ENCODE measurements at regions not wholly inside any gene's neighbourhood (a gene's known extent, or its start where the extent isn't known, plus 50 kb on each side); places are given as distances from the start of the nearest gene placed in this dataset.
"Not testable (repeated sequence)": the region's sequence is repeated elsewhere in the genome, so short reads cannot be mapped to it uniquely, and the experiment has no call there.

GRCh38 chr10:33052915-33053810 lies 95.1 kb upstream of the ITGB1 start:
- DNase-seq (no peak), ATAC-seq (replicated peaks in 1 of 2) (no peak)
- Mint-ChIP-seq H3K4me1 (ENCODE audit: low read depth) (no peaks in the 10 kb centered on the region), H3K27me3 (ENCODE audit: low read depth) (peaks cover 38% of the 10 kb centered on the region), H3K9me3 (peaks cover 0 to 2% of the 10 kb centered on the region in 2 donors), H3K36me3 (ENCODE audit: insufficient read depth in 2 of 2) (no peaks in the 10 kb centered on the region), H3K27ac (no peak overlapping the region), H3K4me3 (no peak overlapping the region)

- no peak overlapping the region for H3K27ac Mint-ChIP-seq
- peaks cover 38% of the 10 kb centered on the region for H3K27me3 Mint-ChIP-seq (ENCODE audit: low read depth)
- H3K36me3 Mint-ChIP-seq (ENCODE audit: insufficient read depth in 2 of 2) = no peaks in the 10 kb centered on the region
- no peak for ATAC-seq (replicated peaks in 1 of 2)
- peaks cover 0 to 2% of the 10 kb centered on the region in 2 donors for H3K9me3 Mint-ChIP-seq
- DNase-seq = no peak
- no peaks in the 10 kb centered on the region for H3K4me1 Mint-ChIP-seq (ENCODE audit: low read depth)
- no peak overlapping the region for H3K4me3 Mint-ChIP-seq
These were observed 94.3 kb upstream of the ITGB1 start for GRCh38 chr10:33052263-33052875.

- H3K4me1 Mint-ChIP-seq (ENCODE audit: low read depth); H3K9me3 Mint-ChIP-seq; H3K36me3 Mint-ChIP-seq (ENCODE audit: insufficient read depth in 2 of 2); ATAC-seq (replicated peaks in 1 of 2): not testable (repeated sequence)
- peak; percentile 5 to 6 for DNase-seq
- H3K4me3 Mint-ChIP-seq = peak overlapping the region; percentile 79 to 84
- peaks cover 20% of the 10 kb centered on the region for H3K27me3 Mint-ChIP-seq (ENCODE audit: low read depth)
- peak overlapping the region; percentile 87 for H3K27ac Mint-ChIP-seq
These were observed 92.2 kb upstream of the ITGB1 start for GRCh38 chr10:33049963-33050920.

- H3K27ac Mint-ChIP-seq = no peak overlapping the region
- H3K27me3 Mint-ChIP-seq (ENCODE audit: low read depth) = peaks cover 14% of the 10 kb centered on the region
- peaks cover 0 to 2% of the 10 kb centered on the region in 2 donors for H3K9me3 Mint-ChIP-seq
- H3K36me3 Mint-ChIP-seq (ENCODE audit: insufficient read depth in 2 of 2) = no peaks in the 10 kb centered on the region
- ATAC-seq (replicated peaks in 1 of 2) (no peak), DNase-seq (no peak)
- no peak overlapping the region for H3K4me3 Mint-ChIP-seq
- no peaks in the 10 kb centered on the region for H3K4me1 Mint-ChIP-seq (ENCODE audit: low read depth)
These were observed 90.2 kb upstream of the ITGB1 start for GRCh38 chr10:33048223-33048622.

GRCh38 chr10:33047655-33048054 lies 89.6 kb upstream of the ITGB1 start:
- H3K27me3 Mint-ChIP-seq (ENCODE audit: low read depth) = peaks cover 12% of the 10 kb centered on the region
- H3K4me3 Mint-ChIP-seq = no peak overlapping the region
- H3K36me3 Mint-ChIP-seq (ENCODE audit: insufficient read depth in 2 of 2) = no peaks in the 10 kb centered on the region
- DNase-seq (no peak), ATAC-seq (replicated peaks in 1 of 2) (no peak)
- H3K9me3 Mint-ChIP-seq = peaks cover 0 to 2% of the 10 kb centered on the region in 2 donors
- no peak overlapping the region for H3K27ac Mint-ChIP-seq
- H3K4me1 Mint-ChIP-seq (ENCODE audit: low read depth) = no peaks in the 10 kb centered on the region

- H3K9me3 Mint-ChIP-seq = peaks cover 0 to 2% of the 10 kb centered on the region in 2 donors
- ATAC-seq (replicated peaks in 1 of 2) (peak; percentile 62 to 65), DNase-seq (no peak)
- no peaks in the 10 kb centered on the region for H3K36me3 Mint-ChIP-seq (ENCODE audit: insufficient read depth in 2 of 2)
- H3K4me1 Mint-ChIP-seq (ENCODE audit: low read depth) = no peaks in the 10 kb centered on the region
- peaks cover 12% of the 10 kb centered on the region for H3K27me3 Mint-ChIP-seq (ENCODE audit: low read depth)
- no peak overlapping the region for H3K27ac Mint-ChIP-seq
- no peak overlapping the region for H3K4me3 Mint-ChIP-seq
These were observed 88.8 kb upstream of the ITGB1 start for GRCh38 chr10:33046792-33047191.

GRCh38 chr10:33045421-33045820 lies 87.4 kb upstream of the ITGB1 start:
- Mint-ChIP-seq H3K27ac (no peak overlapping the region), H3K36me3 (ENCODE audit: insufficient read depth in 2 of 2) (no peaks in the 10 kb centered on the region), H3K9me3 (peaks cover 0 to 1% of the 10 kb centered on the region in 2 donors), H3K4me1 (ENCODE audit: low read depth) (no peaks in the 10 kb centered on the region), H3K4me3 (no peak overlapping the region), H3K27me3 (ENCODE audit: low read depth) (peaks cover 12% of the 10 kb centered on the region)
- DNase-seq (no peak), ATAC-seq (replicated peaks in 1 of 2) (no peak)

- DNase-seq (no peak), ATAC-seq (replicated peaks in 1 of 2) (no peak)
- Mint-ChIP-seq H3K36me3 (ENCODE audit: insufficient read depth in 2 of 2) (no peaks in the 10 kb centered on the region), H3K27me3 (ENCODE audit: low read depth) (peaks cover 12% of the 10 kb centered on the region), H3K9me3 (no peaks in the 10 kb centered on the region), H3K27ac (no peak overlapping the region), H3K4me3 (no peak overlapping the region), H3K4me1 (ENCODE audit: low read depth) (no peaks in the 10 kb centered on the region)
These were observed 84.5 kb upstream of the ITGB1 start for GRCh38 chr10:33042565-33042964.

- H3K9me3 Mint-ChIP-seq = no peaks in the 10 kb centered on the region
- H3K36me3 Mint-ChIP-seq (ENCODE audit: insufficient read depth in 2 of 2) = no peaks in the 10 kb centered on the region
- H3K4me3 Mint-ChIP-seq = no peak overlapping the region
- ATAC-seq (replicated peaks in 1 of 2) (no peak), DNase-seq (no peak)
- H3K27me3 Mint-ChIP-seq (ENCODE audit: low read depth) = peaks cover 12% of the 10 kb centered on the region
- no peak overlapping the region for H3K27ac Mint-ChIP-seq
- no peaks in the 10 kb centered on the region for H3K4me1 Mint-ChIP-seq (ENCODE audit: low read depth)
These were observed 83.9 kb upstream of the ITGB1 start for GRCh38 chr10:33041783-33042437.

- no peaks in the 10 kb centered on the region for H3K36me3 Mint-ChIP-seq (ENCODE audit: insufficient read depth in 2 of 2)
- H3K9me3 Mint-ChIP-seq = no peaks in the 10 kb centered on the region
- ATAC-seq (replicated peaks in 1 of 2) = no peak
These were observed 82.4 kb upstream of the ITGB1 start for GRCh38 chr10:33040436-33040835.

GRCh38 chr10:33039181-33039580 lies 81.2 kb upstream of the ITGB1 start:
- ATAC-seq (replicated peaks in 1 of 2) (no peak), DNase-seq (no peak)
- Mint-ChIP-seq H3K4me1 (ENCODE audit: low read depth) (no peaks in the 10 kb centered on the region), H3K27me3 (ENCODE audit: low read depth) (peaks cover 7% of the 10 kb centered on the region), H3K36me3 (ENCODE audit: insufficient read depth in 2 of 2) (no peaks in the 10 kb centered on the region), H3K4me3 (no peak overlapping the region), H3K9me3 (no peaks in the 10 kb centered on the region), H3K27ac (no peak overlapping the region)

More at GRCh38 chr10:33040436-33040835, 82.4 kb upstream of the ITGB1 start:
- DNase-seq = no peak
- H3K4me1 Mint-ChIP-seq (ENCODE audit: low read depth) = no peaks in the 10 kb centered on the region
- no peak overlapping the region for H3K27ac Mint-ChIP-seq
- H3K27me3 Mint-ChIP-seq (ENCODE audit: low read depth) = peaks cover 12% of the 10 kb centered on the region
- H3K4me3 Mint-ChIP-seq = no peak overlapping the region

GRCh38 chr10:33038672-33039071 lies 80.6 kb upstream of the ITGB1 start:
- Mint-ChIP-seq H3K36me3 (ENCODE audit: insufficient read depth in 2 of 2) (no peaks in the 10 kb centered on the region), H3K4me3 (no peak overlapping the region), H3K27me3 (ENCODE audit: low read depth) (peaks cover 7% of the 10 kb centered on the region), H3K4me1 (ENCODE audit: low read depth) (no peaks in the 10 kb centered on the region), H3K9me3 (no peaks in the 10 kb centered on the region), H3K27ac (no peak overlapping the region)
- DNase-seq = no peak
- no peak for ATAC-seq (replicated peaks in 1 of 2)
